ENCODE measurements at regions not wholly inside any gene's neighbourhood (a gene's known extent, or its start where the extent isn't known, plus 50 kb on each side); places are given as distances from the start of the nearest gene placed in this dataset.

DNA sequence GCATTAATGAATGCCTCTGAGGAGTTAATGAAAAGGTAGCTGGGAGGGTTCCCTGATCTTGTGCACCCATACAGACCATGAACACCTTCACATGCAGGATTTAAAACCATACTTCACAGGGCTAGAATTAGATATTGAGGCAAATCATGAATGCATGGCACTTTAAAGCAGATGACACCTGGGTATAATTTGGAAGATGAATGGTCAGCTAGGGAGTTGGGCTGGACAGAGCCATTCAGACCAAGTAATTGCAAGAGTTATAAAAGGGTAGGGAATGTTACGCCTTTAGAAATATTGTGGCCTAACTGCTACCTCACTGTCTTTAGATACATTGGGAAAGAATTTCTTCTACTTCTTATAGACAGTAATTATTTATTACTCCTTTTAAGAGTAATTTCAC is 89.1 kb upstream of the ZNF827 start:
- TF ChIP-seq, protein P1, sequence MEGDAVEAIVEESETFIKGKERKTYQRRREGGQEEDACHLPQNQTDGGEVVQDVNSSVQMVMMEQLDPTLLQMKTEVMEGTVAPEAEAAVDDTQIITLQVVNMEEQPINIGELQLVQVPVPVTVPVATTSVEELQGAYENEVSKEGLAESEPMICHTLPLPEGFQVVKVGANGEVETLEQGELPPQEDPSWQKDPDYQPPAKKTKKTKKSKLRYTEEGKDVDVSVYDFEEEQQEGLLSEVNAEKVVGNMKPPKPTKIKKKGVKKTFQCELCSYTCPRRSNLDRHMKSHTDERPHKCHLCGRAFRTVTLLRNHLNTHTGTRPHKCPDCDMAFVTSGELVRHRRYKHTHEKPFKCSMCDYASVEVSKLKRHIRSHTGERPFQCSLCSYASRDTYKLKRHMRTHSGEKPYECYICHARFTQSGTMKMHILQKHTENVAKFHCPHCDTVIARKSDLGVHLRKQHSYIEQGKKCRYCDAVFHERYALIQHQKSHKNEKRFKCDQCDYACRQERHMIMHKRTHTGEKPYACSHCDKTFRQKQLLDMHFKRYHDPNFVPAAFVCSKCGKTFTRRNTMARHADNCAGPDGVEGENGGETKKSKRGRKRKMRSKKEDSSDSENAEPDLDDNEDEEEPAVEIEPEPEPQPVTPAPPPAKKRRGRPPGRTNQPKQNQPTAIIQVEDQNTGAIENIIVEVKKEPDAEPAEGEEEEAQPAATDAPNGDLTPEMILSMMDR (IDR thresholded peaks at IDR 0.05) = no peak
- no peak for TF ChIP-seq POLR2A (IDR thresholded peaks at IDR 0.05)
